ENCODE measurements at regions not wholly inside any gene's neighbourhood (a gene's known extent, or its start where the extent isn't known, plus 50 kb on each side); places are given as distances from the start of the nearest gene placed in this dataset.

- TF ChIP-seq, protein P1, sequence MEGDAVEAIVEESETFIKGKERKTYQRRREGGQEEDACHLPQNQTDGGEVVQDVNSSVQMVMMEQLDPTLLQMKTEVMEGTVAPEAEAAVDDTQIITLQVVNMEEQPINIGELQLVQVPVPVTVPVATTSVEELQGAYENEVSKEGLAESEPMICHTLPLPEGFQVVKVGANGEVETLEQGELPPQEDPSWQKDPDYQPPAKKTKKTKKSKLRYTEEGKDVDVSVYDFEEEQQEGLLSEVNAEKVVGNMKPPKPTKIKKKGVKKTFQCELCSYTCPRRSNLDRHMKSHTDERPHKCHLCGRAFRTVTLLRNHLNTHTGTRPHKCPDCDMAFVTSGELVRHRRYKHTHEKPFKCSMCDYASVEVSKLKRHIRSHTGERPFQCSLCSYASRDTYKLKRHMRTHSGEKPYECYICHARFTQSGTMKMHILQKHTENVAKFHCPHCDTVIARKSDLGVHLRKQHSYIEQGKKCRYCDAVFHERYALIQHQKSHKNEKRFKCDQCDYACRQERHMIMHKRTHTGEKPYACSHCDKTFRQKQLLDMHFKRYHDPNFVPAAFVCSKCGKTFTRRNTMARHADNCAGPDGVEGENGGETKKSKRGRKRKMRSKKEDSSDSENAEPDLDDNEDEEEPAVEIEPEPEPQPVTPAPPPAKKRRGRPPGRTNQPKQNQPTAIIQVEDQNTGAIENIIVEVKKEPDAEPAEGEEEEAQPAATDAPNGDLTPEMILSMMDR (IDR thresholded peaks at IDR 0.05) = no peak
- ATAC-seq (no peak), DNase-seq (no peak)
- Histone ChIP-seq H3K9me3 (no peaks in the 10 kb centered on the region), H3K27ac (no peak overlapping the region), H3K4me3 (no peak overlapping the region), H3K36me3 (no peaks in the 10 kb centered on the region), H3K4me1 (no peaks in the 10 kb centered on the region), H3K27me3 (ENCODE audit: low read depth) (peaks cover 13% of the 10 kb centered on the region)
- intact Hi-C loops (cut with DNase I) = no loop called here
Observed at GRCh38 chr19:31432201-31432810, 83.1 kb upstream of the TSHZ3 start.

- TF ChIP-seq, protein P1 (IDR thresholded peaks at IDR 0.05) = no peak
- no peaks in the 10 kb centered on the region for H3K36me3 ChIP-seq
- no peaks in the 10 kb centered on the region for H3K4me1 ChIP-seq
- H3K27ac ChIP-seq = no peak overlapping the region
- no peaks in the 10 kb centered on the region for H3K9me3 ChIP-seq
- DNase-seq (no peak), ATAC-seq (no peak)
- H3K4me3 ChIP-seq = no peak overlapping the region
- H3K27me3 ChIP-seq (ENCODE audit: low read depth) = peaks cover 20% of the 10 kb centered on the region
- intact Hi-C loops (cut with DNase I) = no loop called here
Observed at GRCh38 chr19:31436121-31436776, 87.0 kb upstream of the TSHZ3 start.

GRCh38 chr19:31438401-31439269 lies 89.4 kb upstream of the TSHZ3 start:
- Histone ChIP-seq H3K4me3 (no peak overlapping the region), H3K27ac (no peak overlapping the region), H3K9me3 (no peaks in the 10 kb centered on the region), H3K4me1 (no peaks in the 10 kb centered on the region), H3K36me3 (no peaks in the 10 kb centered on the region), H3K27me3 (ENCODE audit: low read depth) (peaks cover 20% of the 10 kb centered on the region)
- no peak for DNase-seq
- TF ChIP-seq, protein P1 (IDR thresholded peaks at IDR 0.05) = no peak
- no peak for ATAC-seq
- intact Hi-C loops (cut with DNase I) = no loop called here

GRCh38 chr19:31439270-31439573 lies 90.0 kb upstream of the TSHZ3 start:
- intact Hi-C loops (cut with DNase I) = no loop called here
- Histone ChIP-seq H3K27me3 (ENCODE audit: low read depth) (peaks cover 20% of the 10 kb centered on the region), H3K9me3 (no peaks in the 10 kb centered on the region), H3K27ac (no peak overlapping the region), H3K4me1 (no peaks in the 10 kb centered on the region), H3K36me3 (no peaks in the 10 kb centered on the region), H3K4me3 (no peak overlapping the region)
- DNase-seq (no peak), ATAC-seq (no peak)
- TF ChIP-seq, protein P1 (IDR thresholded peaks at IDR 0.05) = no peak

GRCh38 chr19:31444931-31445330 lies 95.7 kb upstream of the TSHZ3 start:
- no peak overlapping the region for H3K4me3 ChIP-seq
- H3K36me3 ChIP-seq = no peaks in the 10 kb centered on the region
- H3K9me3 ChIP-seq = no peaks in the 10 kb centered on the region
- no peak overlapping the region for H3K27ac ChIP-seq
- ATAC-seq = no peak
- intact Hi-C loops (cut with DNase I) = no loop called here
- no peak for DNase-seq
- no peaks in the 10 kb centered on the region for H3K27me3 ChIP-seq (ENCODE audit: low read depth)
- no peaks in the 10 kb centered on the region for H3K4me1 ChIP-seq
- TF ChIP-seq, protein P1 (IDR thresholded peaks at IDR 0.05) = no peak

Measured in lower lobe of right lung (tissue), 2 donors.